MM.1S (cell line): ENCODE measurements at regions not wholly inside any gene's neighbourhood (a gene's known extent, or its start where the extent isn't known, plus 50 kb on each side); places are given as distances from the start of the nearest gene placed in this dataset.

Experiments used
- DNase-seq: peaks from one replicate; pipeline ENCODE4 v3.0.0-alpha.2; 2015
- H2AFZ ChIP-seq: fragments of 300-600 bp; sonication (generic); 2 replicates; pipeline ENCODE4 v1.6.0; 2016; ENCODE audit warnings: antibody characterized with exemption, low read length
- H3F3A ChIP-seq: fragments of 300-600 bp; sonication (generic); 2 replicates; pipeline ENCODE4 v1.6.1; 2016; ENCODE audit warnings: mild to moderate bottlenecking, antibody characterized with exemption, low read length, moderate library complexity, mixed read lengths; ENCODE audit not compliant: insufficient read depth
- H3K27ac ChIP-seq: fragments of 300-600 bp; sonication (generic); 2 replicates; pipeline ENCODE4 v1.5.1; 2016; ENCODE audit warnings: mild to moderate bottlenecking, low read length
- H3K27me3 ChIP-seq: fragments of 300-600 bp; sonication (generic); replicated peaks from 2 replicates; pipeline ENCODE4 v1.6.0; 2016; ENCODE audit warnings: low read length; ENCODE audit not compliant: insufficient read depth
- H3K36me3 ChIP-seq: fragments of 300-600 bp; sonication (generic); replicated peaks from 2 replicates; pipeline ENCODE4 v1.6.1; 2016; ENCODE audit warnings: mild to moderate bottlenecking, low read length, mixed read lengths; ENCODE audit not compliant: insufficient read depth
- H3K4me1 ChIP-seq: fragments of 300-600 bp; sonication (generic); 2 replicates; pipeline ENCODE4 v1.6.1; 2016; ENCODE audit warnings: low read length, mixed read lengths
- H3K4me2 ChIP-seq: fragments of 300-600 bp; sonication (generic); 2 replicates; pipeline ENCODE4 v1.6.0; 2016; ENCODE audit warnings: low read depth, low read length
- H3K4me3 ChIP-seq: fragments of 300-600 bp; sonication (generic); 2 replicates; pipeline ENCODE4 v1.5.1; 2016; ENCODE audit warnings: low read length, mixed read lengths
- H3K79me2 ChIP-seq: fragments of 300-600 bp; sonication (generic); 2 replicates; pipeline ENCODE4 v1.6.1; 2016; ENCODE audit warnings: mixed run types, low read length, mixed read lengths
- H3K9ac ChIP-seq: fragments of 300-600 bp; sonication (generic); 2 replicates; pipeline ENCODE4 v1.6.1; 2016; ENCODE audit warnings: low read length, mixed read lengths
- H3K9me2 ChIP-seq: fragments of 300-600 bp; sonication (generic); replicated peaks from 2 replicates; pipeline ENCODE4 v1.6.1; 2016; ENCODE audit warnings: mild to moderate bottlenecking, low read length, mixed read lengths; ENCODE audit not compliant: insufficient read depth
- H3K9me3 ChIP-seq: fragments of 300-600 bp; sonication (generic); replicated peaks from 2 replicates; pipeline ENCODE4 v1.6.1; 2016; ENCODE audit warnings: mild to moderate bottlenecking, low read length, mixed read lengths; ENCODE audit not compliant: insufficient read depth
- H4K20me1 ChIP-seq: fragments of 300-600 bp; sonication (generic); 2 replicates; pipeline ENCODE4 v1.6.1; 2016; ENCODE audit warnings: mild to moderate bottlenecking, low read length, moderate library complexity, mixed read lengths; ENCODE audit not compliant: insufficient read depth
- CTCF ChIP-seq: fragments of 300-600 bp; sonication (generic); IDR thresholded peaks from 2 replicates; pipeline ENCODE4 v1.5.1; 2016; ENCODE audit warnings: antibody characterized with exemption, low read length, mixed read lengths
- EZH2 ChIP-seq: fragments of 300-600 bp; sonication (generic); optimal IDR thresholded peaks from 2 replicates; pipeline ENCODE3; 2017; ENCODE audit warnings: low read depth, mild to moderate bottlenecking, antibody characterized with exemption, low read length, mixed read lengths
- EZH2phosphoT487 ChIP-seq: fragments of 300-600 bp; sonication (generic); IDR thresholded peaks from 2 replicates; pipeline ENCODE4 v1.6.1; 2018; ENCODE audit warnings: antibody characterized with exemption, low read length

- H3K9ac ChIP-seq, result peak overlapping the region; percentile 11; the same call in 1 of the 2 replicates
- no peaks in the 10 kb centered on the region for H3K9me3 ChIP-seq
- H3K4me3 ChIP-seq, result peak overlapping the region; percentile 30
- H3F3A ChIP-seq, result no peaks in the 10 kb centered on the region
- H2AFZ ChIP-seq, result peak overlapping the region; percentile 38
- no peaks in the 10 kb centered on the region for H4K20me1 ChIP-seq
- TF ChIP-seq CTCF, result no peak
- no peak for TF ChIP-seq EZH2
- no peak for TF ChIP-seq EZH2phosphoT487
- no peak for DNase-seq
- no peaks in the 10 kb centered on the region for H3K4me1 ChIP-seq
- no peaks in the 10 kb centered on the region for H3K27me3 ChIP-seq
- no peaks in the 10 kb centered on the region for H3K36me3 ChIP-seq
- H3K79me2 ChIP-seq, result no peaks in the 10 kb centered on the region
- H3K27ac ChIP-seq, result no peak overlapping the region
- H3K4me2 ChIP-seq, result peak overlapping the region; percentile 33; the same call in 1 of the 2 replicates
- no peaks in the 10 kb centered on the region for H3K9me2 ChIP-seq
Observed at GRCh38 chr2:216996279-216996845, 136.5 kb upstream of the TNP1 start.

GRCh38 chr2:216994353-216994854 is 134.5 kb upstream of the TNP1 start:
- Histone ChIP-seq H4K20me1 (no peaks in the 10 kb centered on the region), H3K79me2 (no peaks in the 10 kb centered on the region), H3K4me2 (no peak overlapping the region), H3K27me3 (no peaks in the 10 kb centered on the region), H3K27ac (no peak overlapping the region), H3K9ac (no peak overlapping the region), H3K36me3 (no peaks in the 10 kb centered on the region), H3K4me1 (no peaks in the 10 kb centered on the region), H3K4me3 (no peak overlapping the region), H2AFZ (no peak overlapping the region), H3K9me2 (no peaks in the 10 kb centered on the region), H3K9me3 (no peaks in the 10 kb centered on the region), H3F3A (no peaks in the 10 kb centered on the region)
- no peak for DNase-seq
- no peak for TF ChIP-seq CTCF
- no peak for TF ChIP-seq EZH2
- TF ChIP-seq EZH2phosphoT487, result no peak

DNA sequence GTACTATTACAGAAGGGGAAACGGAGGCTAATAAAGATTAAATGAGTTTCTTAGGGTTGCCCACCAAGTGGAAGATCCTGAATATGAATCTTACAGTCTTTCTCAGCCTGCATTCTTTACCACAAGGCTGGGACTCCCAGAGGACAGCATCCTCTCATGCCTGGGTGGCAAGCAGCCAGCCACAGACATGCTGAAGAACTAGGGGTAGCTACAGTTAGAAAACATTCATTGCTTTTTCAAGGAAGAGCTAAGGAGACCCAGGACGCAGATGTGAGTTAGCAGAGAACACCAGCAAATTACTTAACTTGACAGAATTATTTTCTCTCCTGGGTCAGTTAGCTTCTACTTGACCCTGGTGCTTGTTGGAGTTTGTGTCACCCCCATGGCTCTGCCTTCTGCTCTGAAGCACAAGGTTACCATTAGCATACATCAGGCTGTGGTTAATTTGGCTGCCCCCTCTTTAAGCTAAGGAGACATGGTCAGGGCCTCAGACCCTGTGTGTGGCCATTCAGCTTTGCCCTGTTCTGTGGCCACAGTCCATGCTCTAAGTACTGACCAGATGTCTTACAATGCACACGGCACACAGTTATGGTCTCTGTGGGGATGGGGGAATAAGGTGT is 132.3 kb upstream of the TNP1 start:
- Histone ChIP-seq H3K4me1 (no peaks in the 10 kb centered on the region), H3K4me2 (no peak overlapping the region), H3K27me3 (no peaks in the 10 kb centered on the region), H3K9me3 (no peaks in the 10 kb centered on the region), H3K4me3 (no peak overlapping the region), H4K20me1 (no peaks in the 10 kb centered on the region), H3F3A (no peaks in the 10 kb centered on the region), H2AFZ (no peak overlapping the region), H3K9me2 (no peaks in the 10 kb centered on the region), H3K36me3 (no peaks in the 10 kb centered on the region), H3K9ac (no peak overlapping the region), H3K27ac (no peak overlapping the region), H3K79me2 (no peaks in the 10 kb centered on the region)
- DNase-seq, result no peak
- no peak for TF ChIP-seq EZH2phosphoT487

DNA sequence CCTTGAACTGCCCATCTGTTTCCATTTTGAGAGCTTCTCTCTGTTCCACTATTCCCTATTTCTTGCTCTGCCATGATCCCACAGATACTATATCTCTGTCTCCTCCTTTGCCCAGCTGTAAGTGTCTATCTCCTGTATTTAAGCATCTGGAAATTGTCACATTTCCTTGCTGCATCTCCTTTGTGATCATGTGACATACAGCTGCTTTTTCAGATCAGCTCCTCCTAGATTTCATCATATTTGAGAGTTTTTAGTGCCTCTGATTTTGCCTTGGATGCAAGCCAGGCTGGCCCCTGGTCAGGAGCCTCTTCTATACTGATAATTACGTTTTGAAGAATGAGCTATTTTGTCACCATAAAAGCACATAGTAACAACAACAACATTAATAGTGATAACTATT is 131.7 kb upstream of the TNP1 start:
- no peaks in the 10 kb centered on the region for H3F3A ChIP-seq
- no peaks in the 10 kb centered on the region for H3K9me3 ChIP-seq
- H3K27ac ChIP-seq, result no peak overlapping the region
- H3K9me2 ChIP-seq, result no peaks in the 10 kb centered on the region
- no peak for DNase-seq
- H3K9ac ChIP-seq, result no peak overlapping the region
- no peaks in the 10 kb centered on the region for H3K4me1 ChIP-seq
- TF ChIP-seq CTCF (no peak), EZH2phosphoT487 (no peak), EZH2 (no peak)
- no peaks in the 10 kb centered on the region for H4K20me1 ChIP-seq
- no peak overlapping the region for H3K4me3 ChIP-seq
- H3K36me3 ChIP-seq, result no peaks in the 10 kb centered on the region
- no peak overlapping the region for H2AFZ ChIP-seq
- H3K79me2 ChIP-seq, result no peaks in the 10 kb centered on the region
- H3K4me2 ChIP-seq, result no peak overlapping the region
- H3K27me3 ChIP-seq, result no peaks in the 10 kb centered on the region
